ENCODE measurements at regions not wholly inside any gene's neighbourhood (a gene's known extent, or its start where the extent isn't known, plus 50 kb on each side); places are given as distances from the start of the nearest gene placed in this dataset.

DNA sequence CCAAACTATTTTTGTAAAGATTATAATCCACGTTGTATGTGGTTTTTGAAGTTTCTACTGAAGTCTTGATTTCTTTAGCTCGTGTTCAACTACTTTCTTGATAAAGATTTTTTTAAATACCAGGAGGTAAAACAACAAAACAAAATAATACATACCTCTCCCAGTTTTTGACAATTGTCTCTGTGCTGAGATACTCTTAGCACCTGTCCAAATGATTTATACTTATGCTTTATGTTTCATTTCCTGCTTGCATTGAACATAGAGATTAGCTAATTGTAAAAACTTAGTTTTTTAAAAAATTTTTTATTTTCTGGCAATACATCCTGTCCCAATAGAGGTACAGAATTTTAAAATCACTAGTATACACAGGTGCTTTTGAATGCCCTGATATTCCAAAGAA lies 506.9 kb upstream of the ADGRB3 start:
- TF ChIP-seq, protein P1, sequence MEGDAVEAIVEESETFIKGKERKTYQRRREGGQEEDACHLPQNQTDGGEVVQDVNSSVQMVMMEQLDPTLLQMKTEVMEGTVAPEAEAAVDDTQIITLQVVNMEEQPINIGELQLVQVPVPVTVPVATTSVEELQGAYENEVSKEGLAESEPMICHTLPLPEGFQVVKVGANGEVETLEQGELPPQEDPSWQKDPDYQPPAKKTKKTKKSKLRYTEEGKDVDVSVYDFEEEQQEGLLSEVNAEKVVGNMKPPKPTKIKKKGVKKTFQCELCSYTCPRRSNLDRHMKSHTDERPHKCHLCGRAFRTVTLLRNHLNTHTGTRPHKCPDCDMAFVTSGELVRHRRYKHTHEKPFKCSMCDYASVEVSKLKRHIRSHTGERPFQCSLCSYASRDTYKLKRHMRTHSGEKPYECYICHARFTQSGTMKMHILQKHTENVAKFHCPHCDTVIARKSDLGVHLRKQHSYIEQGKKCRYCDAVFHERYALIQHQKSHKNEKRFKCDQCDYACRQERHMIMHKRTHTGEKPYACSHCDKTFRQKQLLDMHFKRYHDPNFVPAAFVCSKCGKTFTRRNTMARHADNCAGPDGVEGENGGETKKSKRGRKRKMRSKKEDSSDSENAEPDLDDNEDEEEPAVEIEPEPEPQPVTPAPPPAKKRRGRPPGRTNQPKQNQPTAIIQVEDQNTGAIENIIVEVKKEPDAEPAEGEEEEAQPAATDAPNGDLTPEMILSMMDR (conservative IDR thresholded peaks at IDR 0.05; ENCODE audit: low read depth, low read length) = no peak
- no peak for TF ChIP-seq EZH2 (IDR thresholded peaks at IDR 0.05; ENCODE audit: low read length, unreplicated experiment)
- no peak for TF ChIP-seq EZH2phosphoT487 (IDR thresholded peaks at IDR 0.05; ENCODE audit: borderline replicate concordance, low read length)
